ENCODE measurements at regions not wholly inside any gene's neighbourhood (a gene's known extent, or its start where the extent isn't known, plus 50 kb on each side); places are given as distances from the start of the nearest gene placed in this dataset.

GRCh38 chr3:152172460-152172859 lies 96.3 kb upstream of the MBNL1 start:
- TF ChIP-seq EZH2 (IDR thresholded peaks at IDR 0.05; ENCODE audit: insufficient read depth, poor library complexity, severe bottlenecking) (no peak), EZH2phosphoT487 (IDR thresholded peaks at IDR 0.05; ENCODE audit: insufficient read depth, low read depth) (no peak)

Data from GM23248 (cell line).